Endothelial cell of umbilical vein (primary cell): ENCODE measurements at regions not wholly inside any gene's neighbourhood (a gene's known extent, or its start where the extent isn't known, plus 50 kb on each side); places are given as distances from the start of the nearest gene placed in this dataset.

Experiments used
- BruUV-seq: library from RNA; stranded (reverse); fragments of 400-500 nt; replicated peaks from 2 replicates; lab custom pipeline; 2021; lab: Mats Ljungman, UMichigan
- CTCF ChIA-PET: fragments of 300-600, 350-600 bp; sonication (Branson Sonifier 250); formaldehyde crosslinking; loops from one replicate; lab custom pipeline; 2021; ENCODE audit warnings: antibody characterized with exemption, inconsistent platforms; lab: Charles Lee
- POLR2A ChIA-PET: fragments of 300-600, 350-600 bp; sonication (Branson Sonifier 250); formaldehyde crosslinking; loops from one replicate; lab custom pipeline; 2021; ENCODE audit warnings: antibody characterized with exemption, inconsistent platforms; lab: Charles Lee
- DNase-seq: peaks from one replicate; pipeline ENCODE4 v3.0.0-alpha.2; 2011; ENCODE audit warnings: low read depth, low spot score
- FAIRE-seq: peaks from 2 replicates; lab custom pipeline; 2011; peaks lifted over from hg19 to GRCh38; lab: Jason Lieb, UNC
- H2AFZ ChIP-seq: 2 replicates; pipeline ENCODE4 v1.6.0; 2012; ENCODE audit warnings: low read depth, low read length, control low read depth, inconsistent platforms
- H3K27ac ChIP-seq: 2 replicates; pipeline ENCODE4 v1.5.1; 2011; ENCODE audit warnings: low read depth, mild to moderate bottlenecking, control low read depth, low read length, moderate library complexity; ENCODE audit not compliant: insufficient read depth
- H3K27me3 ChIP-seq, 2 experiments: 2 replicates each; pipeline versions ENCODE4 v1.6.0 to v1.6.1; 2011; ENCODE audit warnings: low read length in 2 of 2, mixed read lengths in 1 of 2; ENCODE audit not compliant: control insufficient read depth in 2 of 2, insufficient read depth in 2 of 2
- H3K36me3 ChIP-seq, 2 experiments: 2 replicates in 1 of 2; 3 replicates in 1 of 2; pipeline ENCODE4 v1.5.1; 2011; ENCODE audit warnings: low read length in 2 of 2, mild to moderate bottlenecking in 1 of 2, moderate library complexity in 1 of 2; ENCODE audit not compliant: control insufficient read depth in 2 of 2, insufficient read depth in 2 of 2; ENCODE audit errors: extremely low read depth in 1 of 2
- H3K4me1 ChIP-seq: 3 replicates; pipeline ENCODE4 v1.5.1; 2011; ENCODE audit warnings: mild to moderate bottlenecking, low read length; ENCODE audit not compliant: control insufficient read depth, insufficient read depth; ENCODE audit errors: extremely low read depth
- H3K4me2 ChIP-seq: 2 replicates; pipeline ENCODE4 v1.6.1; 2011; ENCODE audit warnings: low read length, control low read depth, mixed read lengths; ENCODE audit not compliant: insufficient read depth
- H3K4me3 ChIP-seq, 3 experiments: fragments of 200-600 bp in 1 of 3; sonication (generic), shearing (Covaris generic) in 1 of 3; replicated peaks in 1 of 3; 2 replicates each; pipeline ENCODE4 v1.5.1; 2011 to 2016; ENCODE audit warnings: control low read depth in 3 of 3, low read length in 3 of 3, mild to moderate bottlenecking in 2 of 3, inconsistent platforms in 1 of 3, low read depth in 1 of 3, moderate library complexity in 1 of 3; ENCODE audit not compliant: insufficient read depth in 1 of 3
- H3K79me2 ChIP-seq: 2 replicates; pipeline ENCODE4 v1.6.0; 2012; ENCODE audit warnings: low read length, inconsistent platforms; ENCODE audit not compliant: control insufficient read depth, insufficient read depth
- H3K9ac ChIP-seq: replicated peaks from 2 replicates; pipeline ENCODE3; 2011; ENCODE audit warnings: low read length, control low read depth; ENCODE audit not compliant: insufficient read depth; ENCODE audit errors: extremely low read depth
- H3K9me1 ChIP-seq: replicated peaks from 3 replicates; pipeline ENCODE4 v1.6.0; 2011; ENCODE audit warnings: mild to moderate bottlenecking, low read length; ENCODE audit not compliant: control insufficient read depth, insufficient read depth; ENCODE audit errors: extremely low read depth
- H3K9me3 ChIP-seq: replicated peaks from 2 replicates; pipeline ENCODE4 v1.5.1; 2012; ENCODE audit warnings: low read length, inconsistent platforms; ENCODE audit not compliant: control insufficient read depth, insufficient read depth
- H4K20me1 ChIP-seq: replicated peaks from 2 replicates; pipeline ENCODE3; 2011; ENCODE audit warnings: mild to moderate bottlenecking, low read length; ENCODE audit not compliant: control insufficient read depth, insufficient read depth; ENCODE audit errors: extremely low read depth
- EZH2 ChIP-seq: IDR thresholded peaks from 2 replicates; pipeline ENCODE4 v1.6.1; 2012; ENCODE audit warnings: borderline replicate concordance, low read depth, mild to moderate bottlenecking, moderate library complexity, low read length, inconsistent platforms; ENCODE audit not compliant: severe bottlenecking
- FOS ChIP-seq: IDR thresholded peaks from 2 replicates; pipeline ENCODE4 v1.6.1; 2011; ENCODE audit warnings: mild to moderate bottlenecking, low read length, moderate library complexity, borderline replicate concordance; ENCODE audit not compliant: insufficient read depth
- GATA2 ChIP-seq: IDR thresholded peaks from 2 replicates; pipeline ENCODE4 v1.7.0; 2011; ENCODE audit warnings: low read depth, mild to moderate bottlenecking, moderate library complexity, mixed read lengths, low read length; ENCODE audit not compliant: insufficient read length, insufficient read depth
- JUN ChIP-seq: IDR thresholded peaks from 2 replicates; pipeline ENCODE4 v1.6.1; 2011; ENCODE audit warnings: borderline replicate concordance, low read depth; ENCODE audit not compliant: insufficient read length, insufficient read depth
- MYC ChIP-seq: IDR thresholded peaks from one replicate; pipeline ENCODE4 v1.6.1; 2011; ENCODE audit warnings: mild to moderate bottlenecking, low read depth, low read length
- POLR2A ChIP-seq: IDR thresholded peaks from 2 replicates; pipeline ENCODE4 v1.6.1; 2012; ENCODE audit warnings: low read depth, mild to moderate bottlenecking, control low read depth, low read length
- POLR2AphosphoS5 ChIP-seq: IDR thresholded peaks from 2 replicates; pipeline ENCODE4 v1.6.1; 2012; ENCODE audit warnings: low read depth, mild to moderate bottlenecking, control low read depth, low read length, moderate library complexity; ENCODE audit not compliant: insufficient read depth
- dilution Hi-C: fragments of 300-500 bp; cut with MboI; formaldehyde crosslinking; loops from one replicate; pipeline ENCODE4 v1.15.0; 2019; ENCODE audit warnings: low sequenced_read_pairs; ENCODE audit not compliant: extremely low pct_ligation_motif_present
- intact Hi-C: fragments of 100-400 bp; cut with micrococcal nuclease; formaldehyde crosslinking; loops from one replicate; pipeline ENCODE4 v1.10.0; 2022
- TF ChIP-seq, protein P1 (sequence below), 2 donors: IDR thresholded peaks; 1 replicate in 1 of 2; 2 replicates in 1 of 2; pipeline ENCODE4 v1.5.1; 2011; ENCODE audit warnings: low read length in 2 of 2, mild to moderate bottlenecking in 2 of 2, moderate library complexity in 2 of 2, control low read depth in 1 of 2, inconsistent platforms in 1 of 2, low read depth in 1 of 2; ENCODE audit not compliant: insufficient read depth in 1 of 2; ENCODE audit errors: extremely low read depth in 1 of 2
- TF ChIP-seq, protein P2 (sequence below): IDR thresholded peaks from 2 replicates; pipeline ENCODE4 v1.6.1; 2011; ENCODE audit not compliant: insufficient read depth, insufficient read length

- Histone ChIP-seq H3K79me2 (no peaks in the 10 kb centered on the region), H3K4me1 (no peaks in the 10 kb centered on the region), H3K27ac (no peak overlapping the region), H3K4me2 (no peak overlapping the region), H3K9me3 (no peaks in the 10 kb centered on the region), H4K20me1 (no peaks in the 10 kb centered on the region), H3K4me3 (no peak overlapping the region), H3K27me3 (peaks cover 3 to 12% of the 10 kb centered on the region in 2 experiments), H3K36me3 (no peaks in the 10 kb centered on the region), H2AFZ (no peak overlapping the region), H3K9me1 (no peaks in the 10 kb centered on the region), H3K9ac (no peak overlapping the region)
- ChIA-PET POLR2A (no interaction called here), CTCF (interaction anchor here (2.9 to 6.8 kb wide), 4 partner anchors 10 to 1032 kb away, joined by 12 to 196 read pairs (median 40); partner anchors contain the start of gene TBPL2)
- FAIRE-seq: no peak
- dilution Hi-C loops (loop anchor here (10.0 kb wide), 1 partner anchor 766 kb away; no protein-coding TSS in a partner anchor), intact Hi-C loops (loop anchor here (5.0 kb wide), 2 partner anchors 49 to 629 kb away; no protein-coding TSS in a partner anchor)
- TF ChIP-seq MYC: no peak
- no peak for TF ChIP-seq GATA2
- no peak for TF ChIP-seq JUN
- TF ChIP-seq POLR2AphosphoS5: no peak
- TF ChIP-seq, protein P1, sequence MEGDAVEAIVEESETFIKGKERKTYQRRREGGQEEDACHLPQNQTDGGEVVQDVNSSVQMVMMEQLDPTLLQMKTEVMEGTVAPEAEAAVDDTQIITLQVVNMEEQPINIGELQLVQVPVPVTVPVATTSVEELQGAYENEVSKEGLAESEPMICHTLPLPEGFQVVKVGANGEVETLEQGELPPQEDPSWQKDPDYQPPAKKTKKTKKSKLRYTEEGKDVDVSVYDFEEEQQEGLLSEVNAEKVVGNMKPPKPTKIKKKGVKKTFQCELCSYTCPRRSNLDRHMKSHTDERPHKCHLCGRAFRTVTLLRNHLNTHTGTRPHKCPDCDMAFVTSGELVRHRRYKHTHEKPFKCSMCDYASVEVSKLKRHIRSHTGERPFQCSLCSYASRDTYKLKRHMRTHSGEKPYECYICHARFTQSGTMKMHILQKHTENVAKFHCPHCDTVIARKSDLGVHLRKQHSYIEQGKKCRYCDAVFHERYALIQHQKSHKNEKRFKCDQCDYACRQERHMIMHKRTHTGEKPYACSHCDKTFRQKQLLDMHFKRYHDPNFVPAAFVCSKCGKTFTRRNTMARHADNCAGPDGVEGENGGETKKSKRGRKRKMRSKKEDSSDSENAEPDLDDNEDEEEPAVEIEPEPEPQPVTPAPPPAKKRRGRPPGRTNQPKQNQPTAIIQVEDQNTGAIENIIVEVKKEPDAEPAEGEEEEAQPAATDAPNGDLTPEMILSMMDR (IDR thresholded peaks at IDR 0.05; ENCODE audit: extremely low read depth in 1 of 2, insufficient read depth in 1 of 2, low read depth in 1 of 2, low read length in 2 of 2): no peak
- TF ChIP-seq, protein P2, sequence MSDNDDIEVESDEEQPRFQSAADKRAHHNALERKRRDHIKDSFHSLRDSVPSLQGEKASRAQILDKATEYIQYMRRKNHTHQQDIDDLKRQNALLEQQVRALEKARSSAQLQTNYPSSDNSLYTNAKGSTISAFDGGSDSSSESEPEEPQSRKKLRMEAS: no peak
- TF ChIP-seq FOS: no peak
- no peak for TF ChIP-seq POLR2A
- no peak for TF ChIP-seq EZH2
- DNase-seq: no peak
- BruUV-seq: no TSS peak
These were observed 108.5 kb upstream of the TMEM260 start for GRCh38 chr14:56471056-56471455.
